H1 (cell line): ENCODE measurements at regions not wholly inside any gene's neighbourhood (a gene's known extent, or its start where the extent isn't known, plus 50 kb on each side); places are given as distances from the start of the nearest gene placed in this dataset.

Source experiments
- CTCF ChIA-PET: fragments of 300-600 bp; sonication (Branson Sonifier 250); formaldehyde crosslinking; loops from one replicate; lab custom pipeline; 2021; ENCODE audit not compliant: partially characterized antibody; lab: Charles Lee
- POLR2A ChIA-PET: fragments of 300-600 bp; sonication (Branson Sonifier 250); formaldehyde crosslinking; loops from one replicate; lab custom pipeline; 2021; ENCODE audit warnings: inconsistent platforms; ENCODE audit not compliant: partially characterized antibody; lab: Charles Lee
- DNase-seq, 2 experiments: peaks; one replicate each; pipeline versions ENCODE4 v3.0.0 to v3.0.0-alpha.2; 2010 to 2022; ENCODE audit warnings: low spot score in 2 of 2, low read depth in 1 of 2, mixed read lengths in 1 of 2
- FAIRE-seq: peaks from 2 replicates; lab custom pipeline; 2011; peaks lifted over from hg19 to GRCh38; lab: Jason Lieb, UNC
- H2AFZ ChIP-seq: 2 replicates; pipeline ENCODE4 v1.8.1; 2012; ENCODE audit warnings: low read length, inconsistent platforms
- H2AK5ac ChIP-seq: 2 replicates; pipeline ENCODE4 v1.6.1; 2013; ENCODE audit warnings: low read depth, low read length
- H2BK120ac ChIP-seq: replicated peaks from 2 replicates; pipeline ENCODE3; 2013; ENCODE audit warnings: low read depth, low read length, inconsistent platforms
- H2BK12ac ChIP-seq: 2 replicates; pipeline ENCODE4 v1.6.1; 2013; ENCODE audit warnings: low read depth, low read length
- H2BK15ac ChIP-seq: 2 replicates; pipeline ENCODE4 v1.6.1; 2013; ENCODE audit warnings: low read length
- H2BK20ac ChIP-seq: 2 replicates; pipeline ENCODE4 v1.6.1; 2013; ENCODE audit warnings: low read length
- H2BK5ac ChIP-seq: 2 replicates; pipeline ENCODE4 v1.6.1; 2013; ENCODE audit warnings: low read depth, low read length
- H3K14ac ChIP-seq: 2 replicates; pipeline ENCODE4 v1.6.1; 2013; ENCODE audit warnings: inconsistent platforms; ENCODE audit not compliant: insufficient read length
- H3K18ac ChIP-seq: 2 replicates; pipeline ENCODE4 v1.6.1; 2013; ENCODE audit warnings: low read length; ENCODE audit errors: extremely low read depth
- H3K23ac ChIP-seq: 2 replicates; pipeline ENCODE4 v1.6.1; 2013; ENCODE audit warnings: inconsistent platforms; ENCODE audit not compliant: insufficient read length
- H3K23me2 ChIP-seq: 2 replicates; pipeline ENCODE4 v1.6.1; 2013; ENCODE audit warnings: low read depth, low read length
- H3K27ac ChIP-seq: 2 replicates; pipeline ENCODE4 v1.6.1; 2011; ENCODE audit warnings: low read depth, low read length, inconsistent platforms
- H3K27me3 ChIP-seq, 4 experiments: replicated peaks in 1 of 4; 1 replicate in 1 of 4; 2 replicates in 3 of 4; pipeline versions ENCODE4 v1.6.1 to v1.8.1; 2011 to 2013; ENCODE audit warnings: low read length in 3 of 4, mild to moderate bottlenecking in 3 of 4, inconsistent platforms in 2 of 4, mixed read lengths in 2 of 4, moderate library complexity in 1 of 4; ENCODE audit not compliant: control insufficient read depth in 3 of 4, insufficient read depth in 3 of 4; ENCODE audit errors: extremely low read depth in 1 of 4
- H3K36me3 ChIP-seq, 4 experiments: 2 replicates each; pipeline versions ENCODE4 v1.6.1 to v1.8.1; 2011 to 2013; ENCODE audit warnings: mild to moderate bottlenecking in 4 of 4, low read length in 3 of 4, moderate library complexity in 2 of 4, control low read depth in 1 of 4, inconsistent platforms in 1 of 4; ENCODE audit not compliant: insufficient read depth in 4 of 4, control insufficient read depth in 2 of 4
- H3K4ac ChIP-seq: replicated peaks from 2 replicates; pipeline ENCODE3; 2013; ENCODE audit warnings: low read length, low read depth, mixed read lengths, inconsistent platforms; ENCODE audit not compliant: insufficient read length
- H3K4me1 ChIP-seq, 4 experiments: replicated peaks in 1 of 4; 1 replicate in 1 of 4; 2 replicates in 3 of 4; pipeline versions ENCODE4 v1.6.1 to v1.8.1; 2011 to 2013; ENCODE audit warnings: low read length in 3 of 4, inconsistent platforms in 2 of 4, mixed read lengths in 1 of 4; ENCODE audit not compliant: insufficient read depth in 4 of 4, control insufficient read depth in 3 of 4
- H3K4me2 ChIP-seq, 2 experiments: 2 replicates each; pipeline versions ENCODE4 v1.6.1 to v1.8.1; 2011 to 2013; ENCODE audit warnings: low read depth in 2 of 2, low read length in 2 of 2, control low read depth in 1 of 2, inconsistent platforms in 1 of 2, mild to moderate bottlenecking in 1 of 2; ENCODE audit not compliant: insufficient read depth in 1 of 2
- H3K4me3 ChIP-seq, 4 experiments: fragments of 200-600, 300-600 bp in 1 of 4; sonication (generic), shearing (Covaris generic), sonication (Bioruptor Twin) in 1 of 4; 2 replicates each; pipeline versions ENCODE4 v1.5.1 to v1.8.1; 2011 to 2016; ENCODE audit warnings: low read length in 4 of 4, low read depth in 3 of 4, control low read depth in 2 of 4, inconsistent platforms in 2 of 4, mild to moderate bottlenecking in 2 of 4, mixed read lengths in 1 of 4, moderate library complexity in 1 of 4; ENCODE audit not compliant: insufficient read depth in 2 of 4; ENCODE audit errors: extremely low read depth in 1 of 4
- H3K56ac ChIP-seq: replicated peaks from 2 replicates; pipeline ENCODE3; 2013; ENCODE audit warnings: low read depth, mild to moderate bottlenecking, mixed read lengths, low read length, inconsistent platforms; ENCODE audit not compliant: insufficient read length
- H3K79me1 ChIP-seq: 2 replicates; pipeline ENCODE4 v1.6.1; 2013; ENCODE audit warnings: low read depth, low read length, control low read depth
- H3K79me2 ChIP-seq, 2 experiments: 2 replicates each; pipeline versions ENCODE4 v1.6.1 to v1.8.1; 2012 to 2013; ENCODE audit warnings: low read length in 2 of 2, mild to moderate bottlenecking in 2 of 2, inconsistent platforms in 1 of 2; ENCODE audit not compliant: insufficient read depth in 2 of 2, control insufficient read depth in 1 of 2
- H3K9ac ChIP-seq, 4 experiments: replicated peaks in 1 of 4; 1 replicate in 1 of 4; 2 replicates in 3 of 4; pipeline versions ENCODE4 v1.6.1 to v1.8.1; 2011 to 2013; ENCODE audit warnings: low read depth in 3 of 4, low read length in 3 of 4, control low read depth in 2 of 4, mild to moderate bottlenecking in 2 of 4, moderate library complexity in 2 of 4, inconsistent platforms in 1 of 4; ENCODE audit errors: extremely low read depth in 1 of 4
- H3K9me3 ChIP-seq, 2 experiments: 2 replicates each; pipeline versions ENCODE4 v1.6.1 to v1.8.1; 2012 to 2013; ENCODE audit warnings: mild to moderate bottlenecking in 2 of 2, moderate library complexity in 2 of 2, control low read depth in 1 of 2, inconsistent platforms in 1 of 2, low read depth in 1 of 2, low read length in 1 of 2, mixed read lengths in 1 of 2; ENCODE audit not compliant: insufficient read depth in 2 of 2
- H4K20me1 ChIP-seq, 2 experiments: replicated peaks in 1 of 2; 2 replicates each; pipeline versions ENCODE3 to v1.8.1; 2011 to 2013; ENCODE audit warnings: inconsistent platforms in 2 of 2, low read length in 2 of 2, mild to moderate bottlenecking in 1 of 2; ENCODE audit not compliant: insufficient read depth in 2 of 2, control insufficient read depth in 1 of 2
- H4K5ac ChIP-seq: 2 replicates; pipeline ENCODE4 v1.6.1; 2013; ENCODE audit warnings: low read length, low read depth, mixed read lengths, inconsistent platforms; ENCODE audit not compliant: insufficient read length
- H4K8ac ChIP-seq: 2 replicates; pipeline ENCODE4 v1.8.0; 2013; ENCODE audit warnings: mild to moderate bottlenecking, moderate library complexity, low read length, inconsistent platforms; ENCODE audit not compliant: insufficient read depth; ENCODE audit errors: extremely low read depth
- H4K91ac ChIP-seq: replicated peaks from 2 replicates; pipeline ENCODE3; 2013; ENCODE audit warnings: low read length, mixed read lengths, inconsistent platforms; ENCODE audit not compliant: insufficient read length
- WGBS, 2 experiments: shearing (Covaris generic) in 1 of 2; methylation state at CpG; one replicate each; pipeline versions ENCODE4 v1.1.6 to v1.1.7; 2013 to 2015; ENCODE audit warnings: low lambda C conversion rate in 2 of 2, mixed read lengths in 2 of 2, inconsistent platforms in 1 of 2, low coverage in 1 of 2, missing lambda C conversion rate in 1 of 2; ENCODE audit not compliant: insufficient replicate concordance in 2 of 2, insufficient coverage in 1 of 2, insufficient read length in 1 of 2; ENCODE audit errors: extremely low coverage in 1 of 2, missing lambda C conversion rate in 1 of 2; 5-methylcytosine and 5-hydroxymethylcytosine counted together
- TF ChIP-seq, protein P1 (sequence below): fragments of 300-600 bp; sonication (generic); IDR thresholded peaks from 2 replicates; pipeline ENCODE4 v1.7.1; 2012; ENCODE audit warnings: low read length, moderate library complexity, mild to moderate bottlenecking, inconsistent platforms; ENCODE audit not compliant: insufficient replicate concordance

DNA sequence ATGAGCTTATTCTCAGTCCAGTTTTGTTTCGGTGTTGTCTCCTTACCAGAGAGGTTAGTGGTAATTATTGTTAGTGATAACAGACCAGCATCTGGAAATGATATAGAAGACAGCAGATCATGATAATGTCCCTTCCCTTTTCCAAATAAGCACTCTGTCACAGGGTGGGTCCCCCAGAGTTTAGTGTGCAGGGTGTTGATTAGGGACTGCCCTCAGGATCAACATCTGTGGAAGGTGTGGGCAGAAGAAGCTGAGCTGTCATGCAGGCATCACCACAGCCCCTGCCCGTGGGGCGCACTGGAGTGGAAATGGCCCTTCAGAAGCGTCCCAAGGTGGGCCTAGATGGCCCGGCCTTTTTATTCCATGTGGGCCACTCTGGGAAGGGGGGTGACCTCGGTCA is 67.6 kb upstream of the DTNBP1 start:
- no peak overlapping the region for H2BK15ac ChIP-seq
- H4K8ac ChIP-seq, result no peak overlapping the region
- H3K4ac ChIP-seq, result no peak overlapping the region
- no peaks in the 10 kb centered on the region for H3K23me2 ChIP-seq
- no peaks in the 10 kb centered on the region for H3K27me3 ChIP-seq
- DNase-seq (no peak), FAIRE-seq (no peak)
- H3K36me3 ChIP-seq, result no peaks in the 10 kb centered on the region
- H3K9me3 ChIP-seq, result no peaks in the 10 kb centered on the region; a peak in 1 of 4 replicates
- no peak overlapping the region for H2AK5ac ChIP-seq
- H2BK20ac ChIP-seq, result no peak overlapping the region
- no peak overlapping the region for H2AFZ ChIP-seq
- H2BK5ac ChIP-seq, result no peak overlapping the region
- no peak overlapping the region for H2BK12ac ChIP-seq
- H3K4me1 ChIP-seq, result no peaks in the 10 kb centered on the region
- ChIA-PET POLR2A (no interaction called here), CTCF (interaction anchor here (1.2 kb wide), 1 partner anchor 10 kb away, joined by 3 read pairs; no protein-coding TSS in a partner anchor)
- no peak overlapping the region for H3K23ac ChIP-seq
- H4K20me1 ChIP-seq, result no peaks in the 10 kb centered on the region
- H3K56ac ChIP-seq, result no peak overlapping the region
- no peaks in the 10 kb centered on the region for H3K79me1 ChIP-seq
- H4K91ac ChIP-seq, result no peak overlapping the region
- H2BK120ac ChIP-seq, result no peak overlapping the region
- no peak overlapping the region for H4K5ac ChIP-seq
- H3K27ac ChIP-seq, result no peak overlapping the region
- H3K14ac ChIP-seq, result no peak overlapping the region
- WGBS, 2 experiments, result 80% methylated on average over 6 of the region's 6 CpGs; no CpG with 5 or more reads in 1 of the 2 experiments
- H3K4me3 ChIP-seq, result no peak overlapping the region
- H3K4me2 ChIP-seq, result no peak overlapping the region
- no peaks in the 10 kb centered on the region for H3K79me2 ChIP-seq
- H3K18ac ChIP-seq, result no peak overlapping the region
- H3K9ac ChIP-seq, result no peak overlapping the region
- TF ChIP-seq, protein P1, sequence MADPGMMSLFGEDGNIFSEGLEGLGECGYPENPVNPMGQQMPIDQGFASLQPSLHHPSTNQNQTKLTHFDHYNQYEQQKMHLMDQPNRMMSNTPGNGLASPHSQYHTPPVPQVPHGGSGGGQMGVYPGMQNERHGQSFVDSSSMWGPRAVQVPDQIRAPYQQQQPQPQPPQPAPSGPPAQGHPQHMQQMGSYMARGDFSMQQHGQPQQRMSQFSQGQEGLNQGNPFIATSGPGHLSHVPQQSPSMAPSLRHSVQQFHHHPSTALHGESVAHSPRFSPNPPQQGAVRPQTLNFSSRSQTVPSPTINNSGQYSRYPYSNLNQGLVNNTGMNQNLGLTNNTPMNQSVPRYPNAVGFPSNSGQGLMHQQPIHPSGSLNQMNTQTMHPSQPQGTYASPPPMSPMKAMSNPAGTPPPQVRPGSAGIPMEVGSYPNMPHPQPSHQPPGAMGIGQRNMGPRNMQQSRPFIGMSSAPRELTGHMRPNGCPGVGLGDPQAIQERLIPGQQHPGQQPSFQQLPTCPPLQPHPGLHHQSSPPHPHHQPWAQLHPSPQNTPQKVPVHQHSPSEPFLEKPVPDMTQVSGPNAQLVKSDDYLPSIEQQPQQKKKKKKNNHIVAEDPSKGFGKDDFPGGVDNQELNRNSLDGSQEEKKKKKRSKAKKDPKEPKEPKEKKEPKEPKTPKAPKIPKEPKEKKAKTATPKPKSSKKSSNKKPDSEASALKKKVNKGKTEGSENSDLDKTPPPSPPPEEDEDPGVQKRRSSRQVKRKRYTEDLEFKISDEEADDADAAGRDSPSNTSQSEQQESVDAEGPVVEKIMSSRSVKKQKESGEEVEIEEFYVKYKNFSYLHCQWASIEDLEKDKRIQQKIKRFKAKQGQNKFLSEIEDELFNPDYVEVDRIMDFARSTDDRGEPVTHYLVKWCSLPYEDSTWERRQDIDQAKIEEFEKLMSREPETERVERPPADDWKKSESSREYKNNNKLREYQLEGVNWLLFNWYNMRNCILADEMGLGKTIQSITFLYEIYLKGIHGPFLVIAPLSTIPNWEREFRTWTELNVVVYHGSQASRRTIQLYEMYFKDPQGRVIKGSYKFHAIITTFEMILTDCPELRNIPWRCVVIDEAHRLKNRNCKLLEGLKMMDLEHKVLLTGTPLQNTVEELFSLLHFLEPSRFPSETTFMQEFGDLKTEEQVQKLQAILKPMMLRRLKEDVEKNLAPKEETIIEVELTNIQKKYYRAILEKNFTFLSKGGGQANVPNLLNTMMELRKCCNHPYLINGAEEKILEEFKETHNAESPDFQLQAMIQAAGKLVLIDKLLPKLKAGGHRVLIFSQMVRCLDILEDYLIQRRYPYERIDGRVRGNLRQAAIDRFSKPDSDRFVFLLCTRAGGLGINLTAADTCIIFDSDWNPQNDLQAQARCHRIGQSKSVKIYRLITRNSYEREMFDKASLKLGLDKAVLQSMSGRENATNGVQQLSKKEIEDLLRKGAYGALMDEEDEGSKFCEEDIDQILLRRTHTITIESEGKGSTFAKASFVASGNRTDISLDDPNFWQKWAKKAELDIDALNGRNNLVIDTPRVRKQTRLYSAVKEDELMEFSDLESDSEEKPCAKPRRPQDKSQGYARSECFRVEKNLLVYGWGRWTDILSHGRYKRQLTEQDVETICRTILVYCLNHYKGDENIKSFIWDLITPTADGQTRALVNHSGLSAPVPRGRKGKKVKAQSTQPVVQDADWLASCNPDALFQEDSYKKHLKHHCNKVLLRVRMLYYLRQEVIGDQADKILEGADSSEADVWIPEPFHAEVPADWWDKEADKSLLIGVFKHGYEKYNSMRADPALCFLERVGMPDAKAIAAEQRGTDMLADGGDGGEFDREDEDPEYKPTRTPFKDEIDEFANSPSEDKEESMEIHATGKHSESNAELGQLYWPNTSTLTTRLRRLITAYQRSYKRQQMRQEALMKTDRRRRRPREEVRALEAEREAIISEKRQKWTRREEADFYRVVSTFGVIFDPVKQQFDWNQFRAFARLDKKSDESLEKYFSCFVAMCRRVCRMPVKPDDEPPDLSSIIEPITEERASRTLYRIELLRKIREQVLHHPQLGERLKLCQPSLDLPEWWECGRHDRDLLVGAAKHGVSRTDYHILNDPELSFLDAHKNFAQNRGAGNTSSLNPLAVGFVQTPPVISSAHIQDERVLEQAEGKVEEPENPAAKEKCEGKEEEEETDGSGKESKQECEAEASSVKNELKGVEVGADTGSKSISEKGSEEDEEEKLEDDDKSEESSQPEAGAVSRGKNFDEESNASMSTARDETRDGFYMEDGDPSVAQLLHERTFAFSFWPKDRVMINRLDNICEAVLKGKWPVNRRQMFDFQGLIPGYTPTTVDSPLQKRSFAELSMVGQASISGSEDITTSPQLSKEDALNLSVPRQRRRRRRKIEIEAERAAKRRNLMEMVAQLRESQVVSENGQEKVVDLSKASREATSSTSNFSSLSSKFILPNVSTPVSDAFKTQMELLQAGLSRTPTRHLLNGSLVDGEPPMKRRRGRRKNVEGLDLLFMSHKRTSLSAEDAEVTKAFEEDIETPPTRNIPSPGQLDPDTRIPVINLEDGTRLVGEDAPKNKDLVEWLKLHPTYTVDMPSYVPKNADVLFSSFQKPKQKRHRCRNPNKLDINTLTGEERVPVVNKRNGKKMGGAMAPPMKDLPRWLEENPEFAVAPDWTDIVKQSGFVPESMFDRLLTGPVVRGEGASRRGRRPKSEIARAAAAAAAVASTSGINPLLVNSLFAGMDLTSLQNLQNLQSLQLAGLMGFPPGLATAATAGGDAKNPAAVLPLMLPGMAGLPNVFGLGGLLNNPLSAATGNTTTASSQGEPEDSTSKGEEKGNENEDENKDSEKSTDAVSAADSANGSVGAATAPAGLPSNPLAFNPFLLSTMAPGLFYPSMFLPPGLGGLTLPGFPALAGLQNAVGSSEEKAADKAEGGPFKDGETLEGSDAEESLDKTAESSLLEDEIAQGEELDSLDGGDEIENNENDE, result no peak
